ENCODE measurements at regions not wholly inside any gene's neighbourhood (a gene's known extent, or its start where the extent isn't known, plus 50 kb on each side); places are given as distances from the start of the nearest gene placed in this dataset.

- TF ChIP-seq EZH2 (optimal IDR thresholded peaks at IDR 0.05; ENCODE audit: low read depth, low read length) (no peak), CTCF (IDR thresholded peaks at IDR 0.05; ENCODE audit: low read length) (no peak)
Observed at GRCh38 chr16:86384263-86384649, 126.1 kb upstream of the FOXF1 start.
